Thoracic aorta (tissue), 2 donors: ENCODE measurements at regions not wholly inside any gene's neighbourhood (a gene's known extent, or its start where the extent isn't known, plus 50 kb on each side); places are given as distances from the start of the nearest gene placed in this dataset.

Source experiments
- ATAC-seq: fragments of 150-250 bp; one replicate; pipeline ENCODE4 v1.8.0; 2017; ENCODE audit warnings: low read depth; ENCODE audit not compliant: insufficient number of reproducible peaks, low FRiP score
- DNase-seq: peaks from one replicate; pipeline ENCODE4 v3.0.0-alpha.2; 2020; ENCODE audit warnings: low spot score
- H3K27ac ChIP-seq, 2 donors: fragments of 200-600 bp; sonication (generic); 1 replicate in 1 of 2; 2 replicates in 1 of 2; pipeline ENCODE4 v1.5.1; 2016; ENCODE audit warnings: mild to moderate bottlenecking in 2 of 2, moderate library complexity in 2 of 2
- H3K27me3 ChIP-seq: fragments of 200-600 bp; sonication (generic); replicated peaks from 2 replicates; pipeline ENCODE4 v1.6.0; 2016; ENCODE audit warnings: mild to moderate bottlenecking; ENCODE audit not compliant: insufficient read depth
- H3K36me3 ChIP-seq: fragments of 200-600 bp; sonication (generic); one replicate; pipeline ENCODE4 v1.5.1; 2016
- H3K4me1 ChIP-seq, 2 donors: fragments of 200-600 bp; sonication (generic); 1 replicate in 1 of 2; 2 replicates in 1 of 2; pipeline versions ENCODE4 v1.5.1 to v1.6.0; 2016; ENCODE audit warnings: low read depth in 2 of 2, mild to moderate bottlenecking in 1 of 2; ENCODE audit not compliant: control insufficient read depth in 1 of 2
- H3K4me3 ChIP-seq: fragments of 200-600 bp; sonication (generic); 2 replicates; pipeline ENCODE4 v1.5.1; 2016; ENCODE audit warnings: mild to moderate bottlenecking
- H3K9me3 ChIP-seq: fragments of 200-600 bp; sonication (generic); 2 replicates; pipeline ENCODE4 v1.5.1; 2016
- CTCF ChIP-seq: fragments of 200-600 bp; sonication (generic); IDR thresholded peaks from one replicate; pipeline ENCODE4 v1.5.1; 2019; ENCODE audit warnings: antibody characterized with exemption

GRCh38 chr18:10274301-10274700, 180.1 kb upstream of the APCDD1 start:
- no peak for DNase-seq
- Histone ChIP-seq H3K4me1 (peaks cover 12 to 21% of the 10 kb centered on the region in 2 donors), H3K4me3 (no peak overlapping the region), H3K9me3 (no peaks in the 10 kb centered on the region), H3K36me3 (no peaks in the 10 kb centered on the region), H3K27me3 (no peaks in the 10 kb centered on the region), H3K27ac (no peak overlapping the region)
- no peak for ATAC-seq
- TF ChIP-seq CTCF, result no peak

GRCh38 chr18:10275486-10275885, 178.9 kb upstream of the APCDD1 start:
- H3K4me3 ChIP-seq, result no peak overlapping the region
- DNase-seq, result no peak
- ATAC-seq, result no peak
- H3K27ac ChIP-seq, result no peak overlapping the region
- H3K4me1 ChIP-seq, result peaks cover 3 to 9% of the 10 kb centered on the region in 2 donors
- no peaks in the 10 kb centered on the region for H3K36me3 ChIP-seq
- no peaks in the 10 kb centered on the region for H3K9me3 ChIP-seq
- no peak for TF ChIP-seq CTCF
- H3K27me3 ChIP-seq, result no peaks in the 10 kb centered on the region

- Histone ChIP-seq H3K4me3 (no peak overlapping the region), H3K27ac (no peak overlapping the region), H3K9me3 (no peaks in the 10 kb centered on the region), H3K4me1 (no peaks in the 10 kb centered on the region), H3K36me3 (no peaks in the 10 kb centered on the region), H3K27me3 (no peaks in the 10 kb centered on the region)
- ATAC-seq (no peak), DNase-seq (no peak)
- TF ChIP-seq CTCF, result no peak
Measured at GRCh38 chr18:10278265-10278664, 176.2 kb upstream of the APCDD1 start.

DNA sequence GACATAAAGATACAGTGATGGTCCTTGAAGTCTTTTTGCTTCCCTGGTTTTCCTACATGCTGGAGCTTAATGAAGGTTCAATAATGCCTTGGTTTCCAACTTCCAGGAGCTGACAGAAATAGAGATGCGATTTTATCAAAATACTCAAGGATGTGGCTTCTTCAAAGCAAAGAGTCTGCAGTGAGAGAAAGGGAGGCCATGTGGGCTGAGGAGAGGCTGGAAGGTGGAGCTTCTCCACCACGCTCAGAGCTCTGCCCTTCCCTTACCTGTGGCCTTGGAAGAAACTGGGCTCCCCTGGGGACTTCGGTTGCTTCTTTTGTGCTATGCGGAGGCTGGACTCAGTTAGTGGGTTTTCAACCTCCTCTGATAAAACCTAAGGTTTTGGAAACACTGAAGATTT, 175.0 kb upstream of the APCDD1 start:
- no peak for DNase-seq

GRCh38 chr18:10279905-10280644, 174.4 kb upstream of the APCDD1 start:
- no peak for ATAC-seq
- H3K27ac ChIP-seq, result no peak overlapping the region
- no peak overlapping the region for H3K4me3 ChIP-seq

More for the DNA sequence above, 175.0 kb upstream of the APCDD1 start:
- no peak overlapping the region for H3K27ac ChIP-seq
- no peaks in the 10 kb centered on the region for H3K4me1 ChIP-seq
- H3K36me3 ChIP-seq, result no peaks in the 10 kb centered on the region
- H3K27me3 ChIP-seq, result no peaks in the 10 kb centered on the region
- no peak overlapping the region for H3K4me3 ChIP-seq
- no peak for ATAC-seq
- H3K9me3 ChIP-seq, result no peaks in the 10 kb centered on the region
- no peak for TF ChIP-seq CTCF

More at GRCh38 chr18:10279905-10280644, 174.4 kb upstream of the APCDD1 start:
- Histone ChIP-seq H3K9me3 (no peaks in the 10 kb centered on the region), H3K27me3 (no peaks in the 10 kb centered on the region), H3K4me1 (no peaks in the 10 kb centered on the region), H3K36me3 (no peaks in the 10 kb centered on the region)
- no peak for TF ChIP-seq CTCF
- no peak for DNase-seq
